ENCODE measurements at regions not wholly inside any gene's neighbourhood (a gene's known extent, or its start where the extent isn't known, plus 50 kb on each side); places are given as distances from the start of the nearest gene placed in this dataset.

DNA sequence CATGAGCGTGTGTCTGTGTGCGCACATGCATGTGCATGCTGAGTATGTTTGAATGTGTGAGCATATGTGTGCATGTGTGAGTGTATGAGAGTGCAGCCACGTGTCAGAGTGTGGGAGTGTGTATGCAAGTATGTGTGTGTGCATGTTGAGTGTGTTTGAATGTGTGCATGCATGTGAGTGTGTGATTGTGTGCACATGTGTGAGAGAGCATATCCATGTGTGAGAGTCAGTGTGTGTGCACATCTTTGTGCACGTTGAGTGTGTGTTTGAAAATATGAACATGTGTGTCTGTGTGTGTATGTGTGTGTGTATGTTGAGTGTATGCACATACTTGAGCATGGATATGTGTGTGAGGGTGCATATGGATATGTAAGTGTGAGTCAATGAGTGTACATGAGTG, 730.8 kb downstream of the VRK1 start:
- TF ChIP-seq, protein P1, sequence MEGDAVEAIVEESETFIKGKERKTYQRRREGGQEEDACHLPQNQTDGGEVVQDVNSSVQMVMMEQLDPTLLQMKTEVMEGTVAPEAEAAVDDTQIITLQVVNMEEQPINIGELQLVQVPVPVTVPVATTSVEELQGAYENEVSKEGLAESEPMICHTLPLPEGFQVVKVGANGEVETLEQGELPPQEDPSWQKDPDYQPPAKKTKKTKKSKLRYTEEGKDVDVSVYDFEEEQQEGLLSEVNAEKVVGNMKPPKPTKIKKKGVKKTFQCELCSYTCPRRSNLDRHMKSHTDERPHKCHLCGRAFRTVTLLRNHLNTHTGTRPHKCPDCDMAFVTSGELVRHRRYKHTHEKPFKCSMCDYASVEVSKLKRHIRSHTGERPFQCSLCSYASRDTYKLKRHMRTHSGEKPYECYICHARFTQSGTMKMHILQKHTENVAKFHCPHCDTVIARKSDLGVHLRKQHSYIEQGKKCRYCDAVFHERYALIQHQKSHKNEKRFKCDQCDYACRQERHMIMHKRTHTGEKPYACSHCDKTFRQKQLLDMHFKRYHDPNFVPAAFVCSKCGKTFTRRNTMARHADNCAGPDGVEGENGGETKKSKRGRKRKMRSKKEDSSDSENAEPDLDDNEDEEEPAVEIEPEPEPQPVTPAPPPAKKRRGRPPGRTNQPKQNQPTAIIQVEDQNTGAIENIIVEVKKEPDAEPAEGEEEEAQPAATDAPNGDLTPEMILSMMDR (IDR thresholded peaks at IDR 0.05), result no peak
- intact Hi-C loops (cut with DNase I), result no loop called here
- no peaks in the 10 kb centered on the region for H3K36me3 ChIP-seq

DNA sequence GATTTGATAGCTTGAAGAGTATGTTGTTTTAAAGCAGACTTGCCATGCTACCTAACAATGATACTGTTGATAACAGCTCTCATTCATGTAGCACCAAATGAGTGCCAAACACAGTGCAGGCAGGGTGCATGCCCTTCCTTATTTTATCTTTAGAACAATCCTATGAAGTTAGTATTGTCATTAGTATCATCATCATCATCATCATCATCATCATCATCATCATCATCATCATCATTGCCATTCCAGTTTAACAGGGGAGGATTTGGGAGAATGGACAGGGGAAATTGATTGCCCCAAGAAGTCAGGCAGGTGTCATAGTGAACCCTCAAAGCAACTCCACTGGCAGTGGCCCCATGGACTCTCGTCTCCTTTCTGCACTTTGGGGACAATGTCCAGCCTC, 734.9 kb downstream of the VRK1 start:
- intact Hi-C loops (cut with DNase I), result no loop called here

More for the DNA sequence above, 730.8 kb downstream of the VRK1 start:
- Histone ChIP-seq H3K27ac (no peak overlapping the region), H3K9ac (ENCODE audit: low read depth in 2 of 2, low read length in 2 of 2) (no peak overlapping the region), H3K4me3 (no peak overlapping the region), H3K4me1 (no peaks in the 10 kb centered on the region), H3K9me3 (no peaks in the 10 kb centered on the region), H3K27me3 (no peaks in the 10 kb centered on the region)
- DNase-seq, result no peak

DNA sequence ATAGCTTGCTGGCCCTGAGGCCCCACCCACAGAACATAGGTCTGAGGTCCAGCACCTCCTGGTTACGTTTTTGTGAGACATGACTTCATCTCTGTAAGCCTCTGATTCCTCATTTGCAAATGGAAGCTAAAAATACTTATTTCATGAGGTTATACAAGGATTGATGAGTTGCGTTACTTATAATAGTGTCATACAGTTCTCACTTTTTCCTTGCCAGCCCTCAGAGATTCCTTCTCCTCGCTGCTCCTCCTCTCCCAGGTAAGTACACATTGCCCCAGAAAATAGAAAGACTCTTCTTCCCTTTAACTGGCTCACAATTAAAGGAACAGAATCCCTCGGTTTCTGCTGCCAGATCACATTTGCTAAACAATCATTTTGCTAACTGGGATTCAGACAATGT, 739.2 kb downstream of the VRK1 start:
- Histone ChIP-seq H3K27me3 (no peaks in the 10 kb centered on the region), H3K4me3 (no peak overlapping the region), H3K9me3 (no peaks in the 10 kb centered on the region), H3K27ac (no peak overlapping the region), H3K9ac (ENCODE audit: low read depth in 2 of 2, low read length in 2 of 2) (no peak overlapping the region), H3K4me1 (no peaks in the 10 kb centered on the region), H3K36me3 (no peaks in the 10 kb centered on the region)
- DNase-seq, result no peak
- intact Hi-C loops (cut with DNase I), result no loop called here
- TF ChIP-seq, protein P1 (IDR thresholded peaks at IDR 0.05), result no peak

More for the DNA sequence above, 734.9 kb downstream of the VRK1 start:
- no peak for DNase-seq
- Histone ChIP-seq H3K36me3 (no peaks in the 10 kb centered on the region), H3K27ac (no peak overlapping the region), H3K9me3 (no peaks in the 10 kb centered on the region), H3K27me3 (no peaks in the 10 kb centered on the region), H3K9ac (ENCODE audit: low read depth in 2 of 2, low read length in 2 of 2) (no peak overlapping the region), H3K4me3 (no peak overlapping the region), H3K4me1 (no peaks in the 10 kb centered on the region)
- TF ChIP-seq, protein P1 (IDR thresholded peaks at IDR 0.05), result no peak

DNA sequence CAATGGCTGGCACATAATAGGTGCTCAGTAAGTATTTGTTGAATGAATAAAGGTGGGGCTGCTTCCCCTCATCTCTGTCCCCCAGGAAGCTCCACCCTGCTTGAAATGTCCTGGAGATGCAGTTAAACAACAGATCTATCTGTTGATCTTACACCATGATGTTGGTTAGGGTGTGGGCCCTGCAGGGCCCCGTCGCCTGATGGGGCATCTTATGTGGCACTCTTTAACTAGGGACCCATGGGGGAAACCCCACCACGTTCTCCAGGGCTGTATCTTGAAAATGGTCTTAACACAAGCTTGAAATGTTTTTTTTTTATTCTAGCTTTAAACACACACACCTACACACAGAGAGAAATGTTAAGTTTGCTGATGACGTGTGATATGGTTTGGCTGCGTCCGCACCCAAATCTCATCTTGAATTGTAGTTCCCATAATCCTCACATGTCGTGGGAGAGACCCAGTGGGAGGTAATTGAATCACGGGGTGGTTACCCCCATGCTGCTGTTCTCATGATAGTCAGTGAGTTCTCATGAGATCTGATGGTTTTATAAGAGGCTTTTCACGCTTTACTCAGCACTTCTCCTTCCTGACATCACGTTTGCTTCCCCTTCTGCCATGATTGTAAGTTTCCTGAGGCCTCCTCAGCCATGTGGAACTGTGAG, 741.7 kb downstream of the VRK1 start:
- Histone ChIP-seq H3K36me3 (no peaks in the 10 kb centered on the region), H3K9ac (ENCODE audit: low read depth in 2 of 2, low read length in 2 of 2) (no peak overlapping the region), H3K4me3 (no peak overlapping the region), H3K27me3 (no peaks in the 10 kb centered on the region), H3K4me1 (no peaks in the 10 kb centered on the region), H3K9me3 (no peaks in the 10 kb centered on the region), H3K27ac (no peak overlapping the region)
- TF ChIP-seq, protein P1 (IDR thresholded peaks at IDR 0.05), result no peak
- no peak for DNase-seq
- intact Hi-C loops (cut with DNase I), result no loop called here

DNA sequence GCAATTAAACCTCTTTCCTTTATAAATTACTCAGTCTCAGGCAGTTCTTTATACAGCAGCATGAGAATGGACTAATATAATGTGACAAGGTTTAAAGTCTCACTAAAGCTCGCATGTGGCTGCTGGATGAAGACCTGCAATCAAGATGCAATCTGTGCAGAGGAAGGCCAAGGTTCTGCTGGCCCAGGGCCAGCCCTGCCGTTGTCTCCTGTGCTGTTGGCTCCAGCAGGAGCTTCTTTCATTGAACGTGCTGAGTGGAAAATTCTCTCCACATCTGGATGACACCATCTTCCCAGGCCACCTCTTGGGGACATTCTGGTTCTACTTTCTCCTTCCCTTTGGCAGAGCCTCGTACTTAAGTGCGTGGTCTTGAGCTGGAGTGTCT, 742.2 kb downstream of the VRK1 start:
- H3K9me3 ChIP-seq, result no peaks in the 10 kb centered on the region
- no peak overlapping the region for H3K9ac ChIP-seq (ENCODE audit: low read depth in 2 of 2, low read length in 2 of 2)
- H3K27me3 ChIP-seq, result no peaks in the 10 kb centered on the region
- no peaks in the 10 kb centered on the region for H3K4me1 ChIP-seq
- intact Hi-C loops (cut with DNase I), result no loop called here
- DNase-seq, result no peak
- H3K4me3 ChIP-seq, result no peak overlapping the region
- TF ChIP-seq, protein P1 (IDR thresholded peaks at IDR 0.05), result no peak
- no peak overlapping the region for H3K27ac ChIP-seq
- H3K36me3 ChIP-seq, result no peaks in the 10 kb centered on the region

All from colonic mucosa (tissue), 4 donors.